HG03108 (cell line): ENCODE measurements at regions not wholly inside any gene's neighbourhood (a gene's known extent, or its start where the extent isn't known, plus 50 kb on each side); places are given as distances from the start of the nearest gene placed in this dataset.

Source experiments
- ATAC-seq: cut with Tn5 transposase; IDR thresholded peaks from one replicate; pipeline ENCODE4 v1.9.1; 2021; ENCODE audit warnings: moderate library complexity; ENCODE audit not compliant: unreplicated experiment

- ATAC-seq: no peak
Measured at GRCh38 chr18:76255070-76255683, 239.9 kb downstream of the ZNF516 start.

DNA sequence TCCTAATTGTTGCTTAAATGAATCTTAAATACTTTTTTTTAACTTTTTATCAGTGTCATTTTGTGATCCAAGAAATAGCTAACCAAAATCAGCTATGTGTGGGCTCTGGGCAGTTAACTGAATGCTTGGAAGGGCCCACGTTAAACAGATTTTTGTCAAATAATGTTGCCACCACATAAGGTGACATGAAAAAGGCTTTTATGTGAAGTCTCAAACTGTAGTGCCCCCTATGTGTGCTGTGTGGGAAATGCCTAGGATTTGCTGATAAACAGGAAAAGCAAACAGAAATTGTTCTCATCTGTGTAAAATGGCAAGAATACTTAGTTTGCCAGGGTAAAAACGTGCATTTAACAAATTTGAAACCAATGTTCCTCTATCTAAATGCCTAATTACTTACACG, 242.2 kb downstream of the ZNF516 start:
- ATAC-seq: no peak

- ATAC-seq: no peak
Measured at GRCh38 chr18:76252139-76252538, 242.9 kb downstream of the ZNF516 start.

DNA sequence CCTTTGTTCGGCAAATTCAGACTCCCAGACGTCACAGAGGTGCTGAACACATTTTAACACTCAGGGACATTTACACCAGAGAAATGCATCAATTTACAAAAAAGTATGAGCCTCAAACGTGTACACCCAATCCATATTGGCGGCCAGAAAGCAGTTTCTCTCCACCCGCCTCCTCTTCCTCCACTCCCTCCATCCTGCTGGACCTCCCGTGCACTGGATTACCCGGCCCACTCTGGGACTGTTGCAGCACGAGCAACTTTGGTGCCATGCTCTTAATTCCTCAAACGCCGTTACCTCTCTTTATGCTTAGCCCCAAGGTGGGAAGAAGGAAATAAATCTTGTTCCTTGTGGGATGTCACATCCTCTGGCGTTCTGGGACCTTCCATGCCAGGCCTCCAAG, 243.4 kb downstream of the ZNF516 start:
- ATAC-seq: no peak

GRCh38 chr18:76246590-76246989, 248.5 kb downstream of the ZNF516 start:
- ATAC-seq: no peak

DNA sequence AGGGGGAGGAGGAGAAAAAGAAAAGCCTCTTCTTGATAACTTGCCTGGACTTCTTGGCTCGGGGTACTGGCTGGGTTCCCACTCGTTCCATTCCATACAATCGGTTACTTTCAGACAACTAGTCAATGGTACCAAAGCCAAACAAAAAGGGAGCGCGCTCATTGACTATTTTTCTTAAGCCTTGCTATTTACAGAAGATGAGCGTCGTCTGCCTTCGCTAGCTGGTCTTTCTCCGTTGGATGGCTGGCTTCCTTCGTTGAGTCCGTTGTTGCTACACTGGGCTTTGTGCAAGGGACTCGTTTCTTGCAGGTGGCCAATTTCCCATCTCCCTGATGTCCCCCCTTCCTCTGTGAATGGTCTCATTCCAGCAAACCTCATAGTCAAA, 260.4 kb downstream of the ZNF516 start:
- no peak for ATAC-seq

GRCh38 chr18:76233876-76234675, 261.0 kb downstream of the ZNF516 start:
- ATAC-seq: no peak

DNA sequence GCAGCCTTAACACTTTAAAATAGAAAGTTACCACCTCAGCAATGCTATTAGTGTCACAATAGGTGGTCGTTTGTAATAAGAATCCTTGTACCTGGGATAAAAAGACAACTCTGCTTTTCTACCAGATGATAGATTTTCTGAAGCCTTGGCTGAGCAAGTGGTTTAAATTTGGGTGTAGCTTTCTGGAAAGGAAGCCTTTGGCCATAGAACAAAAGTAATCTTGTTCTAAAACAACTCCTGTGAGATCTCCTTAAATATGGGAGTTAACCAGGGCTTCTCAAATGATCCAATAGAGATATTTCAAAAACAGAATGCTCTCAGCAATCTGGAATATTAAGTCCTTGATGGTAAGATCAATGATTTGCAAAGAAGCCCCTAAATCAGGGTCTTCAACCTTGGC, 261.6 kb downstream of the ZNF516 start:
- ATAC-seq: no peak

DNA sequence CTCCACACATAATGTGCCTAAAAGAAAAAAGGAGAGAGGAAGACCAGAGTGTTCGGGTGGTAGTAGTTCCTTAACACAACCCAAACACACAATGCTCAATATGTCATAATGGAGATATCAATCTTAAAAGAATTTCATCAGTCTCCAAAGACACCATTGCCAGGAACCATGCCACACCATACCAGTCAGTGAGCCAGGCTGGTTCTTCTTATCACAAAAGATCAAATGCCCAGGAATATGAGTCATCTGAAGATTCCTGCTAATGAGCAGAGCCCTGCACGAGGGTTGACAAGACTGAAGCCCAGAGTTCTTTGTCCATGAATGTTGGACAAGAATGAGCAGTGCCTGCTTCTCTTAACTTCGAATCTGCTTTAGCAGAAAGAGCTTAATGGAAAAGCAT, 262.3 kb downstream of the ZNF516 start:
- ATAC-seq: no peak

DNA sequence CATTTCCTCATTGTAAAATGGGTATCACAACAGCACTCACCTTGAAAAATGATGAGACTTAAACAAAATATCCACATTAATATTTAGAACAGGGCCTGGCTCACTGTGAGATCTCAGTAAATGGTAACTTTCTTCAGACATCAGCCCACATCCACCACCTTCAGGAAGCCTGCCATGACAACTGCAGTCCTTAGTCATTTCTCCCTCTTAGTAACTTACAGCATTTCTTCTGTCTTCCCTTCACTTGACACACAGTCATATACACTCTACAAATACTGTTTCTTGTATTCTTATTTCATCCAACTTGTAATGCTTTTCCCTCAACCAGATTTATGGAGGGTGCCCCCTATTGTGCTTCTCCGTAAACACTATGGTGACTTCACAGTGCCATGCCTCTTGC, 263.0 kb downstream of the ZNF516 start:
- ATAC-seq: no peak

DNA sequence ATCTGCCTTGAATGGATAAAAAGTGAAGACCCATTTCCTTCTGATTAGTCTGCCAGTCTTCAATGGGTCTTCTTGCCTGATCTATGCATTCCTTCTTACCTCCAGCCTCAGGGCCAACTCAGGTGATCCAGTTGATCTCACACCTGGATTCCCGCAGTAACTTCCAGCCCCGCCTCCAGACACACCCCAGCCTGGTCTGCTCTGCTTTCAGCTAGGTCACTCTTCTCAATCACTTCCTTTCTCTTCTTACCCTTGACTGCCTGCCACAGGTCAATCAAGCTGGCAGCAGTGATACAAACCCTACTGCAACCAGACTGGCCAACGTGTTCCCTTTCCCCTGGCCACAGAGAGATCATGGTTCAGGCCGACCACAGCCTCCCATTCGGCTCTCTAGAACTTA, 263.6 kb downstream of the ZNF516 start:
- ATAC-seq: no peak

- no peak for ATAC-seq
Measured at GRCh38 chr18:76230791-76231190, 264.3 kb downstream of the ZNF516 start.

GRCh38 chr18:76228716-76229115, 266.3 kb downstream of the ZNF516 start:
- no peak for ATAC-seq

DNA sequence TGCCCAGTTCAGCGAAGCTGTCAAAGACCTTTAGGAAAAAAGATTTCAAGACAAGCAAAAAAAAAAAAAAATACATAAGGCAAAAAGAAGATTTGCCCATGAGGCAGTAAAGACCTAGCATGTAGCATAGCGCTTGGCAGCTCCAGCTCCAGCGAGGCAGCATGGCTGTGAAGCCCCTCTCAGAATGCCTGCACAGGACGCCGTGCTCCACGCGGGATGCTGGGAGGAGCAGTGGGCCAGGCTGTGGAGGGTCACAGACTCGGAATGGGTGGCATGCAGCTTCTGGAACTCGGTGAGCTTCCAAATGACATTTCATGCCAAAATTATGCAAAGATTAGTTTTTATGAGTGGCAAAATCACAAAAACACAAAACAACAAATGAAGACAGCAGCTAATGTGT, 267.3 kb downstream of the ZNF516 start:
- no peak for ATAC-seq

GRCh38 chr18:76223403-76223802, 271.6 kb downstream of the ZNF516 start:
- ATAC-seq: no peak

DNA sequence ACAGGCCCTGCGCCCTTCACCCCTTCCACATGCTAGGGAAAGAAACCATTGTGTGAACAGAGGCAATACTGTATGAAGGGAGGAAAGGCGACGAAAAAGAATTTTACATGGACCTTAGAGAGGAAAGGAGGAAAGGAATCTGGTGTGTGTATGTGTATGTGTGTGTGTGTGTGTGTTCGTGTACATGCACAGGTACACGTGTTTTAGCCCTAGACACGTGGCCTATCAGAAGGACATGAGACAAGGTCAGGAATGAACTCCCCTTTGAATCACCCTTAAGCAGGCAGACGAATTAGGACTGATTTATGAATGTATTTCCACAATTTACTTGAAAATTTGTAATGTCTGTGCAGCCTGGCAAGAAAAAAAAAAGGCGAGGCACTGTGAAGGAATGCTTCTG, 276.0 kb downstream of the ZNF516 start:
- no peak for ATAC-seq

DNA sequence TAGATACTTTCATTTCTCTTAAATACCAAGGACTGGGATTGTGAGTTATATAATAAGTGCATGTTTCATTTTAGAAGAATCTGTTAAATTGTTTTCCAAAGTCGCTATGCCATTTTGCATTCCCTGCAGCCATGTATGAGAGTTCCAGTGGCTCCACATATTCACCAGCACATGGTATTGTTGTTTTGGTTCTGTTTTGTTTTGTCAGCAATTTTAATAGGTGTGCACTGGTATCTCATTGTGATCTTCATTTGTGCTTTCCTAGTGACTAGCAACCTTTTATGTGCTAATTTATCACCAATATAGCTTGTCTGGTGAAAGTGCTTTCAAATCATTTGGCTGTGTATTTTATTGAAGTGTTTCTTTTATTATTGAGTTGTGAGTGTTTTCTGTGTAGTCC, 278.9 kb downstream of the ZNF516 start:
- ATAC-seq: no peak

DNA sequence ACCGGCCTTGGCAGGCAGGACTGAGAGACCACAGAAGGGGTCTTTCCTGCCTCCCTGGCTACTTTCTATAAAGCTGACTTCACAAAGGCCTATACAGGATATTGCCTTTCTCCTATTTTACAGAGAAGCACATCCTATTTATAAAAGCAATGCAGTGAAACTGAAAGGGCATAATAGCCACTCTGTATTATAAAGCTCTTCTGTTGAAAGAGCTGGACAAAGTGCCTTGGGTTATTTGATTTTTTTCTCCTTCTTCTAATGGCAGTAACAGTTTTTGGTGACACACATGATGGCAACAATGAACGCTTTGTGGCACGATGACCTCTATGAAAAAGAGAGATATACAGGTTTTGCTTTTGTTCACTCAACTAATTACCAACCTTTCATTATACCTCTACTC, 281.1 kb downstream of the ZNF516 start:
- no peak for ATAC-seq

DNA sequence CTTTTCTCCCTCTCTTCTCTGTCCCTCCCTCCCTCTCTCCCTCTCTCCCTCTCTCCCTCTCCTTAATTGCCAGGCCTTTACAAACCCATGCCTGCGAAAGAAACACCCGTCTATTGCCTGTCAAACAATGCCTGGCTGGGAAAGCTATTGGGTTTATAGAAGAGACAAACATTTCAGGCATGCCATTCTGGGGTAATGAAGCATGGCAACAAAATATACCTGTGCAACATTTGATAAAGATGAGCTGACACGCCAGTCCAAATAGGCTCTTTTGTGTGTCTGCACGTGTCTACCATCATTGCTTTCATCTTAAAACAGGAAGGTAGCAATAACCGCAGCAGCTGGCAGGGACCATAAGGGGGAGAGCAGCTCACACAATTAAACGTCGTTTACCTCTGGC, 282.1 kb downstream of the ZNF516 start:
- no peak for ATAC-seq

- ATAC-seq: no peak
Measured at GRCh38 chr18:76209597-76209996, 285.4 kb downstream of the ZNF516 start.

DNA sequence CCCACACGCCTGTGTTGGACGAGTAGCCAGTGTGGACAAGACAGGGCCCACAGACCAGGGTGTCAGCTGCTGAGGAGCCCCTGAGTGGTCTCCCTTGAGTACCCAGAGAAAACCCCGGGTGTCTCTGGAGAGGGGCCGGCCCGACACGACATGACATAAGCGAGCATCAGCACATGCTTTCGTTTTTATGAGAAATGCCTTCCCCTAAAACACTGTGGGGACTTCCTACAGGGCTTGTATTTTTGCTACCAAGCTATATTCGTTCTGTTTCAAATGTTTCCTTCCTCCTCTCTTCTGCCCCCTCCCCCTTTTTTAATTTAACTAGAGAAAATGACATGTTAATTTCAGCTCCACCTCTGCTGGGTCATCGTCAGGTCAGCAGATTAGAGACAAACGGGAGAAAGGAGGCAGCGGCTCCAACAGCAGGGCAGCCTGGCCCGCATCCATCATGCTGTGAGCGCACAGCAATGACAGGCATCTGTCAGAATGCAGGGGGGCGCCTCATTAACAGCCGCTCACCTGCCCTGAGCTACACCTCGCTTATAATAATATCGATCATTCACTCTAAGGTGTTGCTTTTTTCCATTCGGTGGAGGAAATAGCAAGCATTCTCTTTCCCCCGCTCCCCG, 286.2 kb downstream of the ZNF516 start:
- ATAC-seq: no peak

DNA sequence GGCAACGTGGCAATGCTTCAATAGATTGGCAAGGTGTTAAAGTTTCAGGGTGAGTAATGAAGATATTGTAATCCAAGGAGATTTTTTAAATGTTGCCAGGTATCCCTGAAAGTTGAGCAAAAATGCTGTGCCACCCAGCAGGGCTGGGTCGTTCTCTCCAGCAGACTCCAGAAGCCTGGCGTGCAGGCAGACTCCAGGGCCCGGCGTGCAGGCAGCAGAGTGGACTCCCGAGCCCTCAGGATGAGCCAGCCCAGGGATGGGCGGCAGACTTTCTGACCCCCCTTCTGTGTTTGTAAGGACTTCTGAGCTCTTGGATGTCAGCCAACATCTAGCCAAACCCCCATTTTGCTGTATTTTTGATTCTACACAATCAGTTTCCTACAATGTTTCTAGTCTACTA, 289.1 kb downstream of the ZNF516 start:
- no peak for ATAC-seq
